HCT116 (cell line): ENCODE measurements at regions not wholly inside any gene's neighbourhood (a gene's known extent, or its start where the extent isn't known, plus 50 kb on each side); places are given as distances from the start of the nearest gene placed in this dataset.

Experiments used
- ATAC-seq: fragments of 200-7000 bp; cut with Tn5 transposase; 2 replicates; pipeline ENCODE4 v1.9.1; 2020; ENCODE audit warnings: mild to moderate bottlenecking, moderate library complexity
- BruUV-seq: library from RNA; stranded (reverse); fragments of 400-500 nt; replicated peaks from 2 replicates; lab custom pipeline; 2021; lab: Mats Ljungman, UMichigan
- CTCF ChIA-PET: fragments of 300-600 bp; sonication (Branson Sonifier 250); formaldehyde crosslinking; loops from one replicate; lab custom pipeline; 2021; ENCODE audit warnings: antibody characterized with exemption; lab: Charles Lee
- POLR2A ChIA-PET: fragments of 300-600, 350-600 bp; sonication (Branson Sonifier 250); formaldehyde crosslinking; loops from one replicate; lab custom pipeline; 2021; ENCODE audit warnings: antibody characterized with exemption; lab: Charles Lee
- RAD21 ChIA-PET, 2 experiments: fragments of 300-600 bp; sonication (Branson Sonifier 250); formaldehyde crosslinking; loops; one replicate each; lab custom pipeline; 2023; ENCODE audit warnings: low total read pairs in 2 of 2; ENCODE audit not compliant: uncharacterized antibody in 2 of 2, unreplicated experiment in 2 of 2, low non-redundant PET in 1 of 2; lab: Charles Lee
- DNase-seq: peaks from one replicate; pipeline ENCODE4 v3.0.0-alpha.2; 2010; ENCODE audit warnings: low read depth, low spot score
- H2AFZ ChIP-seq: fragments of 200-600 bp; shearing (Covaris generic), sonication (generic); 2 replicates; pipeline ENCODE4 v1.6.1; 2017; ENCODE audit warnings: low read depth, mixed run types, mixed read lengths, antibody characterized with exemption, low read length; ENCODE audit not compliant: poor library complexity, severe bottlenecking
- H3K27ac ChIP-seq: 2 replicates; pipeline ENCODE4 v1.5.1; 2012; ENCODE audit warnings: low read depth, low read length
- H3K27me3 ChIP-seq: fragments of 200-600 bp; sonication (generic); 2 replicates; pipeline ENCODE4 v1.6.1; 2016; ENCODE audit warnings: mixed run types, low read length, mixed read lengths; ENCODE audit not compliant: insufficient read depth
- H3K36me3 ChIP-seq, 2 experiments: fragments of 200-500 bp in 1 of 2; fragments of 200-600 bp in 1 of 2; sonication (Bioruptor generic) in 1 of 2; sonication (generic) in 1 of 2; 2 replicates each; pipeline versions ENCODE4 v1.5.1 to v1.6.1; 2014 to 2016; ENCODE audit warnings: low read length in 2 of 2, inconsistent platforms in 1 of 2, mixed read lengths in 1 of 2, mixed run types in 1 of 2; ENCODE audit not compliant: insufficient read depth in 2 of 2, control insufficient read depth in 1 of 2
- H3K4me1 ChIP-seq, 2 experiments: fragments of 200-600 bp in 1 of 2; sonication (generic) in 1 of 2; 2 replicates each; pipeline versions ENCODE4 v1.5.1 to v1.6.1; 2012 to 2017; ENCODE audit warnings: low read length in 2 of 2, inconsistent platforms in 1 of 2, mild to moderate bottlenecking in 1 of 2, mixed read lengths in 1 of 2, mixed run types in 1 of 2, moderate library complexity in 1 of 2; ENCODE audit not compliant: insufficient read depth in 2 of 2, control insufficient read depth in 1 of 2
- H3K4me2 ChIP-seq: fragments of 200-600 bp; sonication (generic); 2 replicates; pipeline ENCODE4 v1.6.1; 2017; ENCODE audit warnings: mixed run types, low read length, mixed read lengths
- H3K4me3 ChIP-seq, 2 experiments: fragments of 200-600 bp in 1 of 2; sonication (generic) in 1 of 2; replicated peaks in 1 of 2; 2 replicates each; pipeline ENCODE4 v1.5.1; 2011 to 2016; ENCODE audit warnings: low read length in 2 of 2, control low read depth in 1 of 2, low read depth in 1 of 2, mild to moderate bottlenecking in 1 of 2, mixed read lengths in 1 of 2, mixed run types in 1 of 2
- H3K79me2 ChIP-seq: fragments of 200-600 bp; sonication (generic); 2 replicates; pipeline ENCODE4 v1.6.1; 2017; ENCODE audit warnings: mild to moderate bottlenecking, mixed run types, low read length, moderate library complexity, mixed read lengths; ENCODE audit not compliant: insufficient read depth
- H3K9ac ChIP-seq: fragments of 200-600 bp; sonication (generic); 2 replicates; pipeline ENCODE4 v1.6.1; 2016; ENCODE audit warnings: low read length, mixed read lengths
- H3K9me2 ChIP-seq: fragments of 200-600 bp; sonication (generic), shearing (Covaris generic); 2 replicates; pipeline ENCODE4 v1.6.1; 2017; ENCODE audit warnings: mixed run types, mild to moderate bottlenecking, moderate library complexity; ENCODE audit not compliant: insufficient read depth
- H3K9me3 ChIP-seq, 2 experiments: fragments of 200-500 bp in 1 of 2; fragments of 200-600 bp in 1 of 2; sonication (Bioruptor generic) in 1 of 2; sonication (generic) in 1 of 2; 2 replicates each; pipeline ENCODE4 v1.6.1; 2014 to 2017; ENCODE audit warnings: low read length in 2 of 2, mixed read lengths in 2 of 2, inconsistent platforms in 1 of 2, low read depth in 1 of 2, mild to moderate bottlenecking in 1 of 2, mixed run types in 1 of 2, moderate library complexity in 1 of 2; ENCODE audit not compliant: control insufficient read depth in 1 of 2, insufficient read depth in 1 of 2
- H4K20me1 ChIP-seq: fragments of 200-600 bp; sonication (generic), shearing (Covaris generic); 2 replicates; pipeline ENCODE4 v1.6.1; 2017; ENCODE audit warnings: mixed run types, mild to moderate bottlenecking, moderate library complexity; ENCODE audit not compliant: insufficient read depth
- EGR1 ChIP-seq: IDR thresholded peaks from 2 replicates; pipeline ENCODE4 v1.6.1; 2012; ENCODE audit warnings: low read depth
- FOSL1 ChIP-seq: IDR thresholded peaks from 2 replicates; pipeline ENCODE4 v1.6.1; 2012; ENCODE audit warnings: low read depth
- POLR2AphosphoS5 ChIP-seq: IDR thresholded peaks from 2 replicates; pipeline ENCODE4 v1.6.1; 2011; ENCODE audit warnings: mild to moderate bottlenecking, low read depth, low read length, moderate library complexity
- ZNF274 ChIP-seq: fragments of 200-500 bp; sonication (Bioruptor generic); IDR thresholded peaks from 2 replicates; pipeline ENCODE4 v1.6.1; 2014; ENCODE audit warnings: mild to moderate bottlenecking, low read depth, low read length, inconsistent platforms
- intact Hi-C: fragments of 100-400 bp; cut with micrococcal nuclease; formaldehyde crosslinking; loops from 2 replicates; pipeline ENCODE4 v1.10.0; 2022
- TF ChIP-seq, protein P1 (sequence below): IDR thresholded peaks from 2 replicates; pipeline ENCODE4 v1.6.1; 2011; ENCODE audit warnings: mild to moderate bottlenecking, low read length, moderate library complexity; ENCODE audit not compliant: insufficient replicate concordance; ENCODE audit errors: extremely low read depth
- TF ChIP-seq, protein P2 (sequence below): IDR thresholded peaks from 2 replicates; pipeline ENCODE4 v1.6.1; 2012

DNA sequence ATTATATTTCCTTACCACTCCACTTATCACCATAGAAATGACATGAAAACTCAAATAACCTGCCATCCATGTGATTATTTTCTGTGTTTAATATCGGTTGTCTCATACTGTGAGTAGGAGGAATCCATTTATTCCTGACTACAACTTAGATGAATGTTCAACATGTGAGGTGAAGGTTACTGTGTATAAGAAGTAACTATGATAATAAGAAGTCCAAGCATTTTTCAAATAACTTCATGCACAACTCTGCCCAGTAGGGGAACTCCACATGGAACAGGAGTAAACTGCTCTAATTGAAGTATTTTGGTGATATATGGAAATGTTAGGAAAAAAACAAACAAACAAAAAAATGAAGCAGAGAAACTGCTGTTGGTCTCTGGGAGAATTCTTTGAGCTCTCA lies 447.5 kb upstream of the GRIN3A start:
- H3K9ac ChIP-seq = no peak overlapping the region
- RAD21 ChIA-PET = no interaction called here
- H3K79me2 ChIP-seq = no peaks in the 10 kb centered on the region
- POLR2A ChIA-PET = no interaction called here
- TF ChIP-seq, protein P1, sequence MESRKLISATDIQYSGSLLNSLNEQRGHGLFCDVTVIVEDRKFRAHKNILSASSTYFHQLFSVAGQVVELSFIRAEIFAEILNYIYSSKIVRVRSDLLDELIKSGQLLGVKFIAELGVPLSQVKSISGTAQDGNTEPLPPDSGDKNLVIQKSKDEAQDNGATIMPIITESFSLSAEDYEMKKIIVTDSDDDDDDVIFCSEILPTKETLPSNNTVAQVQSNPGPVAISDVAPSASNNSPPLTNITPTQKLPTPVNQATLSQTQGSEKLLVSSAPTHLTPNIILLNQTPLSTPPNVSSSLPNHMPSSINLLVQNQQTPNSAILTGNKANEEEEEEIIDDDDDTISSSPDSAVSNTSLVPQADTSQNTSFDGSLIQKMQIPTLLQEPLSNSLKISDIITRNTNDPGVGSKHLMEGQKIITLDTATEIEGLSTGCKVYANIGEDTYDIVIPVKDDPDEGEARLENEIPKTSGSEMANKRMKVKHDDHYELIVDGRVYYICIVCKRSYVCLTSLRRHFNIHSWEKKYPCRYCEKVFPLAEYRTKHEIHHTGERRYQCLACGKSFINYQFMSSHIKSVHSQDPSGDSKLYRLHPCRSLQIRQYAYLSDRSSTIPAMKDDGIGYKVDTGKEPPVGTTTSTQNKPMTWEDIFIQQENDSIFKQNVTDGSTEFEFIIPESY = no peak
- TF ChIP-seq, protein P2, sequence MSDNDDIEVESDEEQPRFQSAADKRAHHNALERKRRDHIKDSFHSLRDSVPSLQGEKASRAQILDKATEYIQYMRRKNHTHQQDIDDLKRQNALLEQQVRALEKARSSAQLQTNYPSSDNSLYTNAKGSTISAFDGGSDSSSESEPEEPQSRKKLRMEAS = no peak
- intact Hi-C loops = no loop called here
- no peaks in the 10 kb centered on the region; the same call in 1 of the 2 replicates for H4K20me1 ChIP-seq
- no peaks in the 10 kb centered on the region for H3K36me3 ChIP-seq
- H3K27ac ChIP-seq = no peak overlapping the region
- H2AFZ ChIP-seq = no peak overlapping the region
- no peaks in the 10 kb centered on the region for H3K9me2 ChIP-seq
- H3K27me3 ChIP-seq = no peaks in the 10 kb centered on the region
- H3K4me2 ChIP-seq = no peak overlapping the region
- H3K9me3 ChIP-seq = no peaks in the 10 kb centered on the region; a peak in 3 of 4 replicates
- no peak overlapping the region for H3K4me3 ChIP-seq
- no peaks in the 10 kb centered on the region for H3K4me1 ChIP-seq
- CTCF ChIA-PET = no interaction called here
- ATAC-seq (no peak), DNase-seq (no peak)
- no TSS peak for BruUV-seq

DNA sequence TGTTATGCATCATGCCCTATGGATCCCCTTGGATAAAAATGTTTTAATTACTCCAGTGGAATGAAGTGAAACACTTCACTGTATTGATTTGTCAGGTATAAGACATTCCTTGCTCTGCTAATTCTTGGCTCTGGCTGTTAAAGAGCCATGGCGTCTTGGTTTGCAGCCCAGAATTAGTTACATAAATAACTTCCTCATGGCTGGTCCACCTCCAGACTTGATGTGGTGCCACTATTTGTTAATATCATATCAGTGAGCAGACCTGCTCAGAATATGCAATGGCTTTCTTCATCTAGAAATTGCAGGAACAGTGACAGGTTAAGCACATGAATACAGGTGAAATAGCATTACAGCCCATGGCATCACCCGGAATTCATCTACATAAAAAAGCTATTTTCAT lies 446.9 kb upstream of the GRIN3A start:
- no peak for ATAC-seq
- CTCF ChIA-PET = no interaction called here

More for the DNA sequence above, 446.9 kb upstream of the GRIN3A start:
- H3K27me3 ChIP-seq = no peaks in the 10 kb centered on the region
- no peak overlapping the region for H3K27ac ChIP-seq
- H3K9me2 ChIP-seq = no peaks in the 10 kb centered on the region
- no peak overlapping the region for H2AFZ ChIP-seq
- no TSS peak for BruUV-seq
- no peaks in the 10 kb centered on the region; the same call in 1 of the 2 replicates for H4K20me1 ChIP-seq
- TF ChIP-seq ZNF274 (no peak), EGR1 (no peak), POLR2AphosphoS5 (no peak), FOSL1 (no peak)
- TF ChIP-seq, all 23 proteins: peak for 0
- Histone ChIP-seq H3K9me3 (no peaks in the 10 kb centered on the region; a peak in 3 of 4 replicates), H3K9ac (no peak overlapping the region), H3K4me3 (no peak overlapping the region), H3K36me3 (no peaks in the 10 kb centered on the region), H3K4me2 (no peak overlapping the region), H3K4me1 (no peaks in the 10 kb centered on the region), H3K79me2 (no peaks in the 10 kb centered on the region)
- POLR2A ChIA-PET = no interaction called here
- intact Hi-C loops = no loop called here
- RAD21 ChIA-PET = no interaction called here
- no peak for DNase-seq
